Natural killer cell (primary cell): ENCODE measurements at regions not wholly inside any gene's neighbourhood (a gene's known extent, or its start where the extent isn't known, plus 50 kb on each side); places are given as distances from the start of the nearest gene placed in this dataset.

ENCODE experiments used
- ATAC-seq, 3 donors: fragments of 150-1000 bp in 2 of 3; fragments of 200-7000 bp in 1 of 3; cut with Tn5 transposase; 1 replicate in 1 of 3; 2 replicates in 2 of 3; pipeline ENCODE4 v1.10.0; 2021; ENCODE audit warnings: mild to moderate bottlenecking in 2 of 3, moderate library complexity in 2 of 3
- DNase-seq, 2 donors: peaks; one replicate each; pipeline versions ENCODE4 v3.0.0 to v3.0.0-alpha.2; 2013 to 2021; ENCODE audit warnings: mixed read lengths in 1 of 2
- H3K27ac ChIP-seq: one replicate; pipeline ENCODE4 v1.5.1; 2013; ENCODE audit warnings: mild to moderate bottlenecking, low read length
- H3K27me3 ChIP-seq: one replicate; pipeline ENCODE4 v1.6.1; 2013; ENCODE audit warnings: low read length; ENCODE audit not compliant: control insufficient read depth, insufficient read depth
- H3K36me3 ChIP-seq: one replicate; pipeline ENCODE4 v1.6.1; 2013; ENCODE audit warnings: low read length; ENCODE audit not compliant: control insufficient read depth, insufficient read depth
- H3K4me1 ChIP-seq: one replicate; pipeline ENCODE4 v1.6.1; 2013; ENCODE audit warnings: low read length; ENCODE audit not compliant: control insufficient read depth, insufficient read depth
- H3K4me3 ChIP-seq: one replicate; pipeline ENCODE4 v1.5.1; 2013; ENCODE audit warnings: low read length
- H3K9me3 ChIP-seq: one replicate; pipeline ENCODE4 v1.6.1; 2013; ENCODE audit warnings: low read length; ENCODE audit not compliant: control insufficient read depth, insufficient read depth
- H3K27ac Mint-ChIP-seq, 2 donors: one replicate each; pipeline ENCODE4 v1.8.0; 2022; ENCODE audit warnings: mild to moderate bottlenecking in 2 of 2, mixed read lengths in 2 of 2, moderate library complexity in 1 of 2
- H3K27me3 Mint-ChIP-seq, 2 donors: one replicate each; pipeline ENCODE4 v1.8.0; 2022; ENCODE audit warnings: low read depth in 2 of 2, mixed read lengths in 2 of 2
- H3K36me3 Mint-ChIP-seq: one replicate; pipeline ENCODE4 v1.8.0; 2022; ENCODE audit warnings: mixed read lengths
- H3K4me1 Mint-ChIP-seq, 2 donors: one replicate each; pipeline ENCODE4 v1.8.0; 2022; ENCODE audit warnings: mixed read lengths in 2 of 2
- H3K4me3 Mint-ChIP-seq: one replicate; pipeline ENCODE4 v1.8.0; 2022; ENCODE audit warnings: mild to moderate bottlenecking, moderate library complexity, mixed read lengths
- H3K9me3 Mint-ChIP-seq, 2 donors: one replicate each; pipeline ENCODE4 v1.8.0; 2022; ENCODE audit warnings: mixed read lengths in 2 of 2
- CTCF ChIP-seq: fragments of 200-600 bp; IDR thresholded peaks from one replicate; pipeline ENCODE4 v1.8.0; 2022; ENCODE audit warnings: antibody characterized with exemption
- WGBS: methylation state at CpG from one replicate; pipeline ENCODE4 v1.1.7; 2013; ENCODE audit warnings: missing lambda C conversion rate; ENCODE audit not compliant: insufficient coverage; 5-methylcytosine and 5-hydroxymethylcytosine counted together
- intact Hi-C: fragments of 100-400 bp; cut with micrococcal nuclease; formaldehyde crosslinking; loops from one replicate; pipeline ENCODE4 v1.14.2; 2022

- Mint-ChIP-seq H3K27ac (no peak overlapping the region), H3K9me3 (peaks cover 0 to 12% of the 10 kb centered on the region in 2 donors), H3K4me1 (no peaks in the 10 kb centered on the region), H3K36me3 (no peaks in the 10 kb centered on the region), H3K27me3 (no peaks in the 10 kb centered on the region), H3K4me3 (no peak overlapping the region)
- no peaks in the 10 kb centered on the region for H3K27me3 ChIP-seq
- TF ChIP-seq CTCF: no peak
- H3K4me3 ChIP-seq: no peak overlapping the region
- H3K27ac ChIP-seq: no peak overlapping the region
- H3K9me3 ChIP-seq: peaks cover 8% of the 10 kb centered on the region
- no peak for DNase-seq
- WGBS: no CpG with 5 or more reads among the region's 1 CpG
- ATAC-seq: no peak
- H3K4me1 ChIP-seq: no peaks in the 10 kb centered on the region
- no peaks in the 10 kb centered on the region for H3K36me3 ChIP-seq
- intact Hi-C loops: no loop called here
These were observed 729.8 kb downstream of the TBC1D32 start for GRCh38 chr6:120604510-120604909.

- Mint-ChIP-seq H3K27me3 (no peaks in the 10 kb centered on the region), H3K36me3 (no peaks in the 10 kb centered on the region), H3K27ac (no peak overlapping the region), H3K4me3 (no peak overlapping the region), H3K9me3 (peaks cover 5 to 7% of the 10 kb centered on the region in 2 donors), H3K4me1 (no peaks in the 10 kb centered on the region)
- Histone ChIP-seq H3K4me1 (no peaks in the 10 kb centered on the region), H3K4me3 (no peak overlapping the region), H3K36me3 (no peaks in the 10 kb centered on the region), H3K9me3 (no peaks in the 10 kb centered on the region), H3K27ac (no peak overlapping the region), H3K27me3 (no peaks in the 10 kb centered on the region)
- 50% methylated on average over 1 of the region's 1 CpG for WGBS
- intact Hi-C loops: no loop called here
- DNase-seq: no peak
- no peak for ATAC-seq
- TF ChIP-seq CTCF: no peak
These were observed 743.7 kb downstream of the TBC1D32 start for GRCh38 chr6:120590611-120591010.

- ATAC-seq (no peak), DNase-seq (no peak)
- Mint-ChIP-seq H3K4me1 (no peaks in the 10 kb centered on the region), H3K4me3 (no peak overlapping the region), H3K27ac (no peak overlapping the region), H3K36me3 (no peaks in the 10 kb centered on the region), H3K27me3 (no peaks in the 10 kb centered on the region), H3K9me3 (peaks cover 5 to 7% of the 10 kb centered on the region in 2 donors)
- Histone ChIP-seq H3K4me1 (no peaks in the 10 kb centered on the region), H3K27me3 (no peaks in the 10 kb centered on the region), H3K36me3 (no peaks in the 10 kb centered on the region), H3K4me3 (no peak overlapping the region), H3K9me3 (peaks cover 12% of the 10 kb centered on the region), H3K27ac (no peak overlapping the region)
- intact Hi-C loops: no loop called here
- WGBS: 94% methylated on average over 3 of the region's 4 CpGs
- TF ChIP-seq CTCF: no peak
These were observed 745.9 kb downstream of the TBC1D32 start for GRCh38 chr6:120588424-120588823.

GRCh38 chr6:120587381-120587780 is 746.9 kb downstream of the TBC1D32 start:
- H3K27ac Mint-ChIP-seq: no peak overlapping the region
- intact Hi-C loops: no loop called here
- no peaks in the 10 kb centered on the region for H3K36me3 Mint-ChIP-seq
- Histone ChIP-seq H3K4me3 (no peak overlapping the region), H3K36me3 (no peaks in the 10 kb centered on the region), H3K27me3 (no peaks in the 10 kb centered on the region), H3K4me1 (no peaks in the 10 kb centered on the region), H3K9me3 (peaks cover 12% of the 10 kb centered on the region), H3K27ac (no peak overlapping the region)
- ATAC-seq: no peak
- H3K9me3 Mint-ChIP-seq: peaks cover 12 to 14% of the 10 kb centered on the region in 2 donors
- no peaks in the 10 kb centered on the region for H3K4me1 Mint-ChIP-seq
- no peak overlapping the region for H3K4me3 Mint-ChIP-seq
- no CpG with 5 or more reads among the region's 1 CpG for WGBS
- no peaks in the 10 kb centered on the region for H3K27me3 Mint-ChIP-seq
- DNase-seq: no peak
- TF ChIP-seq CTCF: no peak
